Neural cell (in vitro differentiated cells): ENCODE measurements at regions not wholly inside any gene's neighbourhood (a gene's known extent, or its start where the extent isn't known, plus 50 kb on each side); places are given as distances from the start of the nearest gene placed in this dataset.

ENCODE experiments used
- CTCF ChIP-seq: fragments of 450-650 bp; IDR thresholded peaks from 2 replicates; pipeline ENCODE4 v1.5.1; 2014; ENCODE audit warnings: antibody characterized with exemption, mild to moderate bottlenecking, moderate library complexity; ENCODE audit not compliant: poor library complexity, severe bottlenecking
- EP300 ChIP-seq: fragments of 450-650 bp; conservative IDR thresholded peaks from 2 replicates; pipeline ENCODE4 v1.6.1; 2014; ENCODE audit warnings: antibody characterized with exemption, mild to moderate bottlenecking, moderate library complexity; ENCODE audit not compliant: poor library complexity, severe bottlenecking
- EZH2 ChIP-seq: fragments of 200-600, 300-800 bp; shearing (Covaris generic), sonication (generic); IDR thresholded peaks from 2 replicates; pipeline ENCODE4 v1.6.1; 2014; ENCODE audit warnings: antibody characterized with exemption, low read length, borderline replicate concordance, mild to moderate bottlenecking; ENCODE audit not compliant: insufficient read depth, poor library complexity, severe bottlenecking
- MXI1 ChIP-seq: fragments of 450-650 bp; conservative IDR thresholded peaks from 2 replicates; pipeline ENCODE4 v1.6.1; 2014; ENCODE audit warnings: antibody characterized with exemption, mild to moderate bottlenecking; ENCODE audit not compliant: poor library complexity, severe bottlenecking
- POLR2AphosphoS5 ChIP-seq: IDR thresholded peaks from 2 replicates; pipeline ENCODE4 v1.6.1; 2012
- SMC3 ChIP-seq: fragments of 450-650 bp; conservative IDR thresholded peaks from 2 replicates; pipeline ENCODE4 v1.6.1; 2014; ENCODE audit warnings: antibody characterized with exemption, mild to moderate bottlenecking, moderate library complexity; ENCODE audit not compliant: poor library complexity
- TAF1 ChIP-seq: IDR thresholded peaks from 2 replicates; pipeline ENCODE4 v1.6.1; 2012; ENCODE audit warnings: low read depth

GRCh38 chr12:130249376-130249775, 87.1 kb downstream of the FZD10 start:
- no peak for TF ChIP-seq CTCF
- no peak for TF ChIP-seq SMC3
- no peak for TF ChIP-seq POLR2AphosphoS5
- TF ChIP-seq EZH2 = no peak
- TF ChIP-seq TAF1 = no peak
- no peak for TF ChIP-seq MXI1
- no peak for TF ChIP-seq EP300
